CD4-positive, alpha-beta T cell (primary cell): ENCODE measurements at regions not wholly inside any gene's neighbourhood (a gene's known extent, or its start where the extent isn't known, plus 50 kb on each side); places are given as distances from the start of the nearest gene placed in this dataset.

Experiments
- ATAC-seq: fragments of 200-7000 bp; cut with Tn5 transposase; one replicate; pipeline ENCODE4 v1.10.0; 2022; ENCODE audit warnings: mild to moderate bottlenecking; ENCODE audit not compliant: poor library complexity
- CTCF ChIA-PET: fragments of 350-600 bp; sonication (Branson Sonifier 250); formaldehyde crosslinking; loops from one replicate; lab custom pipeline; 2021; ENCODE audit warnings: antibody characterized with exemption, inconsistent platforms; lab: Charles Lee
- POLR2A ChIA-PET: fragments of 350-600 bp; sonication (Branson Sonifier 250); formaldehyde crosslinking; loops from one replicate; lab custom pipeline; 2021; ENCODE audit warnings: antibody characterized with exemption, inconsistent platforms; lab: Charles Lee
- DNase-seq, 14 experiments: peaks; one replicate each; pipeline ENCODE4 v3.0.0-alpha.2; 2013 to 2020; ENCODE audit warnings: mixed read lengths in 2 of 14
- H3K27ac ChIP-seq, 2 donors: one replicate each; pipeline versions ENCODE4 v1.5.1 to v1.7.0; 2013; ENCODE audit warnings: low read length in 2 of 2, low read depth in 1 of 2, mild to moderate bottlenecking in 1 of 2
- H3K27me3 ChIP-seq, 2 experiments: 1 replicate in 1 of 2; 2 replicates in 1 of 2; pipeline versions ENCODE4 v1.6.1 to v1.7.0; 2013; ENCODE audit warnings: low read length in 2 of 2, control low read depth in 1 of 2, mild to moderate bottlenecking in 1 of 2, moderate library complexity in 1 of 2; ENCODE audit not compliant: insufficient read depth in 2 of 2, control insufficient read depth in 1 of 2
- H3K36me3 ChIP-seq: one replicate; pipeline ENCODE4 v1.6.1; 2013; ENCODE audit warnings: low read length, control low read depth; ENCODE audit not compliant: insufficient read depth
- H3K4me1 ChIP-seq: one replicate; pipeline ENCODE4 v1.6.1; 2013; ENCODE audit warnings: low read length, control low read depth; ENCODE audit not compliant: insufficient read depth
- H3K4me3 ChIP-seq: one replicate; pipeline ENCODE4 v1.5.1; 2013; ENCODE audit warnings: mild to moderate bottlenecking, low read length, moderate library complexity
- H3K9me3 ChIP-seq, 2 experiments: 1 replicate in 1 of 2; 2 replicates in 1 of 2; pipeline versions ENCODE4 v1.6.1 to v1.7.0; 2013; ENCODE audit warnings: low read length in 2 of 2, mild to moderate bottlenecking in 2 of 2, control low read depth in 1 of 2, moderate library complexity in 1 of 2; ENCODE audit not compliant: control insufficient read depth in 1 of 2, insufficient read depth in 1 of 2
- H3K27ac Mint-ChIP-seq: one replicate; pipeline ENCODE4 v1.8.0; 2020; ENCODE audit warnings: mixed read lengths
- H3K27me3 Mint-ChIP-seq: one replicate; pipeline ENCODE4 v1.8.0; 2021; ENCODE audit warnings: mixed read lengths
- H3K36me3 Mint-ChIP-seq: one replicate; pipeline ENCODE4 v1.8.0; 2021; ENCODE audit warnings: low read depth, mixed read lengths
- H3K4me1 Mint-ChIP-seq: one replicate; pipeline ENCODE4 v1.8.0; 2021; ENCODE audit warnings: low read depth, mixed read lengths
- H3K4me3 Mint-ChIP-seq: one replicate; pipeline ENCODE4 v1.8.0; 2020; ENCODE audit warnings: mild to moderate bottlenecking, mixed read lengths
- H3K9me3 Mint-ChIP-seq: one replicate; pipeline ENCODE4 v1.8.0; 2020; ENCODE audit warnings: mixed read lengths
- CTCF ChIP-seq: fragments of 200-600 bp; IDR thresholded peaks from one replicate; pipeline ENCODE4 v1.8.0; 2022; ENCODE audit warnings: antibody characterized with exemption, mild to moderate bottlenecking
- intact Hi-C, 2 experiments: fragments of 100-400 bp; cut with DNase I in 1 of 2; cut with micrococcal nuclease in 1 of 2; formaldehyde crosslinking; loops; one replicate each; pipeline versions ENCODE4 v1.15.1 to v1.9.0; 2023 to 2025; cut with DNase I, micrococcal nuclease

- Histone ChIP-seq H3K9me3 (peaks cover 0 to 10% of the 10 kb centered on the region in 2 experiments), H3K4me3 (no peak overlapping the region), H3K36me3 (no peaks in the 10 kb centered on the region), H3K27me3 (no peaks in the 10 kb centered on the region), H3K4me1 (no peaks in the 10 kb centered on the region), H3K27ac (no peak overlapping the region)
- no peak overlapping the region for H3K27ac Mint-ChIP-seq
- ATAC-seq = no peak
- H3K4me3 Mint-ChIP-seq = no peak overlapping the region
- peaks cover 12% of the 10 kb centered on the region for H3K9me3 Mint-ChIP-seq
- ChIA-PET CTCF (no interaction called here), POLR2A (no interaction called here)
- H3K36me3 Mint-ChIP-seq = no peaks in the 10 kb centered on the region
- intact Hi-C loops = no loop called here
- TF ChIP-seq CTCF = no peak
- no peaks in the 10 kb centered on the region for H3K27me3 Mint-ChIP-seq
- no peaks in the 10 kb centered on the region for H3K4me1 Mint-ChIP-seq
- no peak for DNase-seq
These were observed 1435.7 kb downstream of the LRRC4C start for GRCh38 chr11:40023724-40024123.

GRCh38 chr11:40010011-40010410, 1449.4 kb downstream of the LRRC4C start:
- Mint-ChIP-seq H3K36me3 (no peaks in the 10 kb centered on the region), H3K27me3 (no peaks in the 10 kb centered on the region), H3K4me1 (no peaks in the 10 kb centered on the region), H3K4me3 (no peak overlapping the region), H3K9me3 (peaks cover 6% of the 10 kb centered on the region), H3K27ac (no peak overlapping the region)
- no peak for ATAC-seq
- H3K9me3 ChIP-seq = peaks cover 4 to 8% of the 10 kb centered on the region in 2 experiments
- no peaks in the 10 kb centered on the region for H3K36me3 ChIP-seq
- H3K27me3 ChIP-seq = no peaks in the 10 kb centered on the region
- ChIA-PET POLR2A (no interaction called here), CTCF (no interaction called here)
- no peak overlapping the region for H3K27ac ChIP-seq
- no peak for TF ChIP-seq CTCF
- DNase-seq = no peak
- no peak overlapping the region for H3K4me3 ChIP-seq
- no peaks in the 10 kb centered on the region for H3K4me1 ChIP-seq
- intact Hi-C loops = no loop called here

DNA sequence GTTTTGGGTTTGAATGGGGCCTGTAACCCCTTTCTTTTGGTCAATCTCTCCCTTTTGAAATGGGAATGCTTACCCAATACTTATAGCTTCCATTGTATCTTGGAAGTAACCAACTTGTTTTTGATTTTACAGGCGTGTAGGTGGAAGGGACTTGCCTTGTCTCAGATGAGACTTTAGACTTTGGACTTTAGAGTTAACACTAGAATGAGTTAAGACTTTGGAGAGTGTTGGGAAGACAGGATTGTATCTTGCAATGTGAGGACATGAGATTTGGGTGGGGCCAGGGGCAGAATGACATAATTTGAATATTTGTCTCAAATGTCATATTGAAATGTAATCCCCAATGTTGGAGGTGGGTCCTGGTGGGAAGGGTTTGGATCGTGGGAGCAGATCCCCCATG, 1466.9 kb downstream of the LRRC4C start:
- Histone ChIP-seq H3K27ac (no peak overlapping the region), H3K9me3 (peaks cover 0 to 18% of the 10 kb centered on the region in 2 experiments), H3K36me3 (no peaks in the 10 kb centered on the region), H3K27me3 (no peaks in the 10 kb centered on the region), H3K4me3 (no peak overlapping the region), H3K4me1 (no peaks in the 10 kb centered on the region)
- intact Hi-C loops = no loop called here
- Mint-ChIP-seq H3K36me3 (no peaks in the 10 kb centered on the region), H3K9me3 (peaks cover 8% of the 10 kb centered on the region), H3K4me1 (no peaks in the 10 kb centered on the region), H3K27ac (no peak overlapping the region), H3K27me3 (no peaks in the 10 kb centered on the region), H3K4me3 (no peak overlapping the region)
- DNase-seq (no peak), ATAC-seq (no peak)
- CTCF ChIA-PET = no interaction called here
- POLR2A ChIA-PET = no interaction called here
- no peak for TF ChIP-seq CTCF
